Cardiac muscle cell (in vitro differentiated cells and primary cell): ENCODE measurements at regions not wholly inside any gene's neighbourhood (a gene's known extent, or its start where the extent isn't known, plus 50 kb on each side); places are given as distances from the start of the nearest gene placed in this dataset.

Experiments
- DNase-seq, 2 donors: peaks; one replicate each; pipeline versions ENCODE4 v3.0.0 to v3.0.0-alpha.2; 2010 to 2017; ENCODE audit warnings: low read depth in 1 of 2, low spot score in 1 of 2
- H3K27ac ChIP-seq: fragments of 200-600 bp; sonication (generic); 2 replicates; pipeline ENCODE4 v1.5.1; 2016
- H3K27me3 ChIP-seq: fragments of 200-600 bp; sonication (generic); 2 replicates; pipeline ENCODE4 v1.6.0; 2016; ENCODE audit warnings: control low read depth
- H3K36me3 ChIP-seq: fragments of 200-600 bp; sonication (generic); 2 replicates; pipeline ENCODE4 v1.5.1; 2016; ENCODE audit warnings: control low read depth
- H3K4me1 ChIP-seq: fragments of 200-600 bp; sonication (generic); 2 replicates; pipeline ENCODE4 v1.8.1; 2017; ENCODE audit warnings: low read depth, mild to moderate bottlenecking, mixed run types
- H3K4me3 ChIP-seq: fragments of 200-600 bp; sonication (generic); 2 replicates; pipeline ENCODE4 v1.5.1; 2016; ENCODE audit warnings: mild to moderate bottlenecking
- H3K9me3 ChIP-seq: fragments of 200-600 bp; sonication (generic); 2 replicates; pipeline ENCODE4 v1.5.1; 2017; ENCODE audit warnings: low read depth, mild to moderate bottlenecking, control low read depth
- CTCF ChIP-seq: IDR thresholded peaks from 2 replicates; pipeline ENCODE4 v1.5.1; 2012; ENCODE audit warnings: low read depth, mild to moderate bottlenecking, low read length

- TF ChIP-seq CTCF, result no peak
- no peaks in the 10 kb centered on the region for H3K9me3 ChIP-seq
- no peaks in the 10 kb centered on the region for H3K27me3 ChIP-seq
- H3K27ac ChIP-seq, result no peak overlapping the region
- DNase-seq, result no peak
- no peak overlapping the region for H3K4me3 ChIP-seq
- H3K36me3 ChIP-seq, result no peaks in the 10 kb centered on the region
- no peaks in the 10 kb centered on the region for H3K4me1 ChIP-seq
Measured at GRCh38 chrX:69565247-69565815, 50.6 kb upstream of the EDA start.
